ENCODE measurements at regions not wholly inside any gene's neighbourhood (a gene's known extent, or its start where the extent isn't known, plus 50 kb on each side); places are given as distances from the start of the nearest gene placed in this dataset.

DNA sequence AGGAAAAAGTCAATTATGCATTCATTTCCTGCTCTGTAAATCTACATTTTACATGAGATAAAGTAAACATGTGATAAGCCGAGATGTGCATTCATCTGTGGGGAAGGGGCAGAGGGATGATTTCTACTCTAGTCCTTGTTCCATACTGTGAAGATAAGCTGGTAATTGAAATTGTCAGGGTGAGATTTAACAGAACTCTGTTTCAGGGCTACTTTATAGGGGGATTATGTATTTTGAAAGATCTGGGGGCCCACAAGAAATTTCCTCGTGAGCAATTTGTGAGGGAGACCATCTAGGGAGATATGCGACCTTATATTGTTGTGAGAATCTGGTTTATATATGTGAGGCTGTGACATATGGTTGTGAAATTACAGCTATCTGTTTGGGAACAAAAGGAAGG is 73.1 kb upstream of the KCNK1 start:
- Histone ChIP-seq H3K4me1 (ENCODE audit: insufficient read depth, low read length) (no peaks in the 10 kb centered on the region), H3K9me3 (ENCODE audit: low read length) (no peaks in the 10 kb centered on the region), H3K4me3 (ENCODE audit: low read length) (no peak overlapping the region), H3K36me3 (ENCODE audit: insufficient read depth, low read length) (no peaks in the 10 kb centered on the region), H3K27me3 (ENCODE audit: insufficient read depth, low read length, poor library complexity, severe bottlenecking) (no peaks in the 10 kb centered on the region), H3K27ac (ENCODE audit: low read depth, low read length) (no peak overlapping the region)
- no peak overlapping the region for H3K4me3 Mint-ChIP-seq
- H3K4me1 Mint-ChIP-seq = no peaks in the 10 kb centered on the region
- no peak for DNase-seq
- H3K9me3 Mint-ChIP-seq = peaks cover 0 to 3% (median 3%) of the 10 kb centered on the region in 5 donors
- CTCF ChIA-PET = no interaction called here
- no peak overlapping the region for H3K27ac Mint-ChIP-seq
- peaks cover 2 to 15% of the 10 kb centered on the region in 2 donors for H3K27me3 Mint-ChIP-seq
- POLR2A ChIA-PET = no interaction called here
- no peaks in the 10 kb centered on the region for H3K36me3 Mint-ChIP-seq

DNA sequence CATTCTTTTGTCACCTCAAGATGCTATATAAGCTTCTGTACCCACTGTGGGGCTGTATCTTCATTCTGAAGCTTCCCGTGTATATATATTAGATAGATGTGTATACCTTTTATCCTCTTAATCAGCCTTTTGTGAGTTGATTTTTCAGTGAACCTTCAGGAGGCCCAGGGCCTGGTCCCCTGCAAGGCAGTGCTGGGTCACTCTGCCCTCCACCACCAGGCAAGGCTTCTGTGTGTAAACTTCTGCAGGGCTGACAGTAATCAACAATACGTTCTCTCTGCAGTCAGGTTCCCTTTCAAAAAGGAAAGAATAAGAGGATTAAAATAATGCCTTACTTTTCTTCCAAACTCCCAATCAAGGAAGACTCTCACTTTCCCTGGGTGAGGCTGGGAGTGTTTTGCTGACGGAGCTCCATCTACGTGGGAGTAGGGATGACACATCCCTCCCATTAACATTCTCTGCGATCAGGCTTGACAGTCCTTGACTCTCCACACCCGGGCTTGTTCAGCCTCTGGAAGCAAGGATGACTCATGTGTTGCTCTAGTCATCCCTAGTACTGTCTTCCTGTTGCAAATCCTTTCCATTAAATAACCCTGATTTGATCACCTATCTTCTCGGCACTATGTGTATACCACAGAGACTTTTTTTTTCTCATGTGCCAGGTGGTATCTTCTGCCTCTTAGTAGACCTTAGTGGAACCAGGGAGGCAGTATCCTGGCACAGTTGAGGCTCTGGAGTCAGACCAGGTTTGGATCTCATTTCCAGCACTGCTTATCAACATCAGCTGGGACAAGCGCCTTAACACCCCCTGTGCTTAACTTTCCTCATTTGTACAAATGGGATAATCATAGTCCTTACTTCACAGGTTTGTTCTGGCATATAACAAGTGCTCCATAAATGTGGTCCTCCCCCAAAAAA is 70.3 kb upstream of the KCNK1 start:
- Mint-ChIP-seq H3K4me3 (no peak overlapping the region), H3K4me1 (no peaks in the 10 kb centered on the region), H3K36me3 (no peaks in the 10 kb centered on the region), H3K27me3 (peaks cover 6 to 17% of the 10 kb centered on the region in 2 donors), H3K27ac (no peak overlapping the region), H3K9me3 (peaks cover 0 to 3% (median 0%) of the 10 kb centered on the region in 5 donors)
- Histone ChIP-seq H3K4me3 (ENCODE audit: low read length) (no peak overlapping the region), H3K36me3 (ENCODE audit: insufficient read depth, low read length) (no peaks in the 10 kb centered on the region), H3K27ac (ENCODE audit: low read depth, low read length) (no peak overlapping the region), H3K9me3 (ENCODE audit: low read length) (no peaks in the 10 kb centered on the region), H3K27me3 (ENCODE audit: insufficient read depth, low read length, poor library complexity, severe bottlenecking) (no peaks in the 10 kb centered on the region), H3K4me1 (ENCODE audit: insufficient read depth, low read length) (no peaks in the 10 kb centered on the region)
- POLR2A ChIA-PET = no interaction called here
- DNase-seq = no peak
- CTCF ChIA-PET = no interaction called here

DNA sequence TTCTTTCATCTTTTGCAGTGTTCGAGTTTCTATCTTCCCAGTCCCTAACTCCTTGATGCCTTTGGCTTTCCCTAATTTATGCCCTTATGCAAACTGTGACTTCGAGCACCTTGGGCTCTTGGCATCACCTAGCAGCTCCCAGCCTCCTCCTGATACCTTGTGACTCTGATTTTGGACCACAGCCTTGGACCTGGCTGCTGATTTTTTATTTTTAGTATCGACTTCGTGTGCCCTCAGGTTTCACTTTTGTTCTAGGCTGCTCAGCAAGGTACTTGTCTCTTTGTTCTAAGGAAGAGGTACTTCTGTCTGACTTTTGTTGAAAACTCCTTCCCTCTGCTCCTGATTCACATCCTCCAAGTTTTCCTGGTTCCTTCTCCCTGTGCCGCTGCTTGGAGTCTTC is 69.6 kb upstream of the KCNK1 start:
- no peaks in the 10 kb centered on the region for H3K4me1 Mint-ChIP-seq
- no peak overlapping the region for H3K4me3 ChIP-seq (ENCODE audit: low read length)
- H3K27me3 Mint-ChIP-seq = peaks cover 6 to 21% of the 10 kb centered on the region in 2 donors
- H3K27ac ChIP-seq (ENCODE audit: low read depth, low read length) = no peak overlapping the region
- CTCF ChIA-PET = no interaction called here
- no peaks in the 10 kb centered on the region for H3K27me3 ChIP-seq (ENCODE audit: insufficient read depth, low read length, poor library complexity, severe bottlenecking)
- H3K27ac Mint-ChIP-seq = no peak overlapping the region
- POLR2A ChIA-PET = no interaction called here
- no peaks in the 10 kb centered on the region for H3K9me3 ChIP-seq (ENCODE audit: low read length)
- H3K36me3 Mint-ChIP-seq = no peaks in the 10 kb centered on the region
- H3K36me3 ChIP-seq (ENCODE audit: insufficient read depth, low read length) = no peaks in the 10 kb centered on the region
- no peak overlapping the region for H3K4me3 Mint-ChIP-seq
- H3K4me1 ChIP-seq (ENCODE audit: insufficient read depth, low read length) = no peaks in the 10 kb centered on the region
- DNase-seq = no peak
- peaks cover 0 to 3% (median 0%) of the 10 kb centered on the region in 5 donors for H3K9me3 Mint-ChIP-seq

DNA sequence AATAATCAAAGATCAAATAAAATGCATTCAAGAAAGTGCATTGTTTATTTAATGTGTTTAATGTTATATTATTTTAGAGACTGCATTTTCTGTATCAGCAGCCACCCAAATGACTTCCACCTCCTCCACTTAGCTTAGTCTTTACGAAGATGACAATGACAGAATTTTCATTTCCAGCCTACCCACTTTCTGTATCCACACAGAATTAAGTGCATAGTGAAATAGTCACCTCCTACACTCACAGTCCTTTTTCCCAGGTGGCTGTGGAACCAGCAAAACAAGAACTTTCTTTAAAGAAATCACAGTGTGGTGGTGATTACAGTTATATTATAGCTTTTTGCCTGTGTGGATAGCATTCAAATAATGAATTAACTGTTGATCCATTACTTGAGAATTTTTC is 66.2 kb upstream of the KCNK1 start:
- Histone ChIP-seq H3K9me3 (ENCODE audit: low read length) (no peaks in the 10 kb centered on the region), H3K4me3 (ENCODE audit: low read length) (no peak overlapping the region), H3K4me1 (ENCODE audit: insufficient read depth, low read length) (no peaks in the 10 kb centered on the region), H3K36me3 (ENCODE audit: insufficient read depth, low read length) (no peaks in the 10 kb centered on the region), H3K27me3 (ENCODE audit: insufficient read depth, low read length, poor library complexity, severe bottlenecking) (no peaks in the 10 kb centered on the region), H3K27ac (ENCODE audit: low read depth, low read length) (no peak overlapping the region)
- Mint-ChIP-seq H3K36me3 (no peaks in the 10 kb centered on the region), H3K4me1 (no peaks in the 10 kb centered on the region), H3K9me3 (no peaks in the 10 kb centered on the region), H3K27me3 (peaks cover 6 to 26% of the 10 kb centered on the region in 2 donors), H3K4me3 (no peak overlapping the region), H3K27ac (no peak overlapping the region)
- ChIA-PET POLR2A (no interaction called here), CTCF (no interaction called here)
- no peak for DNase-seq

DNA sequence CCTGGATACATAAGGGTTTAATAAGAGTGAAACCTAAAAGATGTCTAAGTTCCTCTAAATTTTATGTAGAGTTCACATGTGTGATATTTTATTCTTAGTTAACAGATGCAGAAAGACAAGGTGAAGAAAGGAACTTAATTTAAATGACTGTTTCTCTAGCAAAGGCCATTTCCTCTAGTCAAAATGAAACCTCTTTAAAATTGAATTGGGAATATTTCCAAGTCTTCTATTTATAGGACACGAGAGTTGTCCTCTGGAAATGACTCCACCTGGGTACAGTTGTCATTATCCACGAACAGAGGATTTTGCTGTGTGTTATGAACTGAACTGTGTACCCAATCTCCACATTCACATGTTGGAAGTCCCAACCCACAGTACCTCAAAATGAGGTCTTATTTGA is 64.5 kb upstream of the KCNK1 start:
- peaks cover 0 to 3% (median 0%) of the 10 kb centered on the region in 3 donors for H3K36me3 Mint-ChIP-seq
- POLR2A ChIA-PET = no interaction called here
- CTCF ChIA-PET = no interaction called here
- DNase-seq = no peak
- H3K4me3 Mint-ChIP-seq = no peak overlapping the region
- no peaks in the 10 kb centered on the region for H3K9me3 Mint-ChIP-seq
- Histone ChIP-seq H3K36me3 (ENCODE audit: insufficient read depth, low read length) (no peaks in the 10 kb centered on the region), H3K9me3 (ENCODE audit: low read length) (no peaks in the 10 kb centered on the region), H3K27ac (ENCODE audit: low read depth, low read length) (no peak overlapping the region), H3K4me1 (ENCODE audit: insufficient read depth, low read length) (no peaks in the 10 kb centered on the region), H3K27me3 (ENCODE audit: insufficient read depth, low read length, poor library complexity, severe bottlenecking) (no peaks in the 10 kb centered on the region), H3K4me3 (ENCODE audit: low read length) (no peak overlapping the region)
- no peak overlapping the region for H3K27ac Mint-ChIP-seq
- no peaks in the 10 kb centered on the region for H3K4me1 Mint-ChIP-seq
- peaks cover 11 to 25% of the 10 kb centered on the region in 2 donors for H3K27me3 Mint-ChIP-seq

DNA sequence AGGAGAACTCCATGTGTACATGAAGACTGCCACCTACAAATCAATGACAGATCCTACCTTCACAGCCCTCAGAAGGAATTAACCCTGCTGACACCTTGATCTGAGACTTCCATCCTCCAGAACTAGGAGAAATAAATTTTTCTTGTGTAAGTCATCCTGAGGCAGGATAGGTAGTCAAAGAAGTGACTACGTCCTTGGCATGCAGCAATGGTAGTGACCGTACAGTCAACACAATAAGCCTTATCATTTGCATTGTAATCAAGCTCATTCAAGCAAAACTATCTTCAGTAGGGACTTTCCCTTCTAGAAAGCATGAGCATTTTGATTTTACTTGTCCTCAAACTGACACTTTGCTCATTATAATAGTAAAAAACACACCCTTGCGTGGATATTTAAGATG is 64.0 kb upstream of the KCNK1 start:
- Mint-ChIP-seq H3K4me3 (no peak overlapping the region), H3K4me1 (no peaks in the 10 kb centered on the region), H3K36me3 (peaks cover 0 to 4% (median 0%) of the 10 kb centered on the region in 3 donors), H3K9me3 (no peaks in the 10 kb centered on the region), H3K27ac (no peak overlapping the region), H3K27me3 (peaks cover 9 to 26% of the 10 kb centered on the region in 2 donors)
- DNase-seq = no peak
- CTCF ChIA-PET = no interaction called here
- H3K4me1 ChIP-seq (ENCODE audit: insufficient read depth, low read length) = no peaks in the 10 kb centered on the region
- H3K36me3 ChIP-seq (ENCODE audit: insufficient read depth, low read length) = no peaks in the 10 kb centered on the region
- no peaks in the 10 kb centered on the region for H3K27me3 ChIP-seq (ENCODE audit: insufficient read depth, low read length, poor library complexity, severe bottlenecking)
- no peaks in the 10 kb centered on the region for H3K9me3 ChIP-seq (ENCODE audit: low read length)
- POLR2A ChIA-PET = no interaction called here
- no peak overlapping the region for H3K4me3 ChIP-seq (ENCODE audit: low read length)
- no peak overlapping the region for H3K27ac ChIP-seq (ENCODE audit: low read depth, low read length)

DNA sequence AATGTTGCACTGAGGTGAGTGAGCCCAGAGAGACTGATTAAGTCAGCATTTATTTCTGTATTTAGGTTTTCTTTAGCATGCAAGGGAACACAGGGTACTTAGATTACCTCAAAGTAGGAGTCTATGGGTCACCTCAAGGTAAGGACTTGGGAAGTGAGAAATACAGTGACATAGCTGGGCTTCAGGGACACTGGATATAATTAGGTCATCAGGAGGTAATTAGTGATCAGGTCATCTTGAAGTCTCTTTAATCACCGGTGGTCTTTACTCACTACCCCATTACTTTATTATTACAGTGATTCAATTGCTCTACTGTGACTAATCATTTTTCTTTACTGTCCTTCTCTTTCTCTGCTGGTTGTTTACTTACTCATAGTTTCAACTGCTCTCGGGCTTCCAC is 59.9 kb upstream of the KCNK1 start:
- no peak overlapping the region for H3K4me3 Mint-ChIP-seq
- H3K9me3 Mint-ChIP-seq = no peaks in the 10 kb centered on the region
- H3K4me1 ChIP-seq (ENCODE audit: insufficient read depth, low read length) = no peaks in the 10 kb centered on the region
- H3K36me3 Mint-ChIP-seq = peaks cover 0 to 4% (median 0%) of the 10 kb centered on the region in 3 donors
- H3K27ac Mint-ChIP-seq = no peak overlapping the region
- H3K36me3 ChIP-seq (ENCODE audit: insufficient read depth, low read length) = no peaks in the 10 kb centered on the region
- peaks cover 4 to 22% of the 10 kb centered on the region in 2 donors for H3K27me3 Mint-ChIP-seq
- ChIA-PET CTCF (no interaction called here), POLR2A (no interaction called here)
- H3K9me3 ChIP-seq (ENCODE audit: low read length) = no peaks in the 10 kb centered on the region
- DNase-seq = no peak
- H3K27ac ChIP-seq (ENCODE audit: low read depth, low read length) = no peak overlapping the region
- H3K4me3 ChIP-seq (ENCODE audit: low read length) = no peak overlapping the region
- no peaks in the 10 kb centered on the region for H3K27me3 ChIP-seq (ENCODE audit: insufficient read depth, low read length, poor library complexity, severe bottlenecking)
- H3K4me1 Mint-ChIP-seq = no peaks in the 10 kb centered on the region

DNA sequence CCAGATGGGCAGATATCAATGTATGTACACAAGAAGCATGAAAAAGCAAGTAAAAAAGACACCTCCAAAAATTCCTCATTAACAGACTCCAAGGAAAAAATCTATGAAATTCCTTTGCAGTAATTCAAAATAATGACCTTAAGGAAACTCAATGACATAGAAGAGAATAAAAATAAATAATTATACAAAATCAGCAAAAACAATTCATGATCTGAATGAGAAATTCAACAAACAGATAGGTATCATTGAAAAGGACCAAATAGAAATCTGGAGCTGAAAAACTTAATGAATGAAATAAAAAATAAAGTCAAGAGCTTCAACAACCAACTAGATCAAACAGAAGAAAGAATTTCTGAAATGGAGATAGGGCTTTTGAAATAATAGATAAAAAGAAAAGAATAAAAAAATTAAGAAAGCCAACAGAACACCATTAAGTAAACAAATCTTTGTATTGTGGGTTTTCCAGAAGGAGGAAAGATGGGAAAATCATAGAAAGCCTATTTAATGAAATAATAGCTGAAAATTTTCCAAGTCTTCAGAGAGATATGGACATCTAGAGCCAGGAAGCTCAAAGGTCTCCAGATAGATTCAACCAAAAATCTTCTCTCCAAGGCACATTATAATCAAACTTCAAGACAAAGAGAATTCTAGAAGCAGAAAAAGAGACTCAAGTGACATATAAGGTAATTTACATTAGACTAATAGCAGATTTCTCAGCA is 52.0 kb upstream of the KCNK1 start:
- no peak for DNase-seq
- ChIA-PET POLR2A (no interaction called here), CTCF (no interaction called here)
- no peaks in the 10 kb centered on the region for H3K27me3 ChIP-seq (ENCODE audit: insufficient read depth, low read length, poor library complexity, severe bottlenecking)
- Mint-ChIP-seq H3K36me3 (no peaks in the 10 kb centered on the region), H3K9me3 (peaks cover 10 to 31% (median 24%) of the 10 kb centered on the region in 5 donors), H3K27me3 (peaks cover 1 to 3% of the 10 kb centered on the region in 2 donors), H3K4me1 (no peaks in the 10 kb centered on the region), H3K27ac (no peak overlapping the region), H3K4me3 (no peak overlapping the region)
- H3K27ac ChIP-seq (ENCODE audit: low read depth, low read length) = no peak overlapping the region
- H3K4me1 ChIP-seq (ENCODE audit: insufficient read depth, low read length) = no peaks in the 10 kb centered on the region
- no peak overlapping the region for H3K4me3 ChIP-seq (ENCODE audit: low read length)
- no peaks in the 10 kb centered on the region for H3K36me3 ChIP-seq (ENCODE audit: insufficient read depth, low read length)
- no peaks in the 10 kb centered on the region for H3K9me3 ChIP-seq (ENCODE audit: low read length)
